ENCODE measurements at regions not wholly inside any gene's neighbourhood (a gene's known extent, or its start where the extent isn't known, plus 50 kb on each side); places are given as distances from the start of the nearest gene placed in this dataset.

DNA sequence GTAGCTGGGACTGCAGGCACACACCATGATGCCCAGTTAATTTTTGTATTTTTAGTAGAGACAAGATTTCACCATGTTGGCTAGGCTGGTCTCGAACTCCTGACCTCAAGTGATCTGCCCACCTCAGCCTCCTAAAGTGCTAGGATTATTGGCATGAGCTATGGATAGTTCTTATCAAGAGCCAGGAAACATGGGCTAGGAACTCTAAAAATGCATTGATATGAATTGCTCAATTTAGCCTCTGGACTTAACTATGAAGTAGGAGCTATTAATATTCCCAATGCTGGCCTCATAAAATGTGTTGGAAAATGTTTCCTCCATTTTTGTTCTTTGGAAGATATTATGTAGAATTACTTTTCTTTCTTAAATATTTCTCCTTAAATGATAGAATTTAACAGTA lies 82.8 kb upstream of the PEX5L start:
- ATAC-seq (peak in 1 of 8 donors; percentile 42), DNase-seq (no peak)
- intact Hi-C loops (cut with DNase I): no loop called here
- Histone ChIP-seq H3K36me3 (no peaks in the 10 kb centered on the region), H3K27ac (no peak overlapping the region), H3K27me3 (no peaks in the 10 kb centered on the region), H3K4me3 (no peak overlapping the region), H3K4me1 (no peaks in the 10 kb centered on the region), H3K9me3 (peaks cover 0 to 12% (median 0%) of the 10 kb centered on the region in 11 donors)
- WGBS, 2 donors: 73 to 78% methylated on average over 1 of the region's 1 CpG
- TF ChIP-seq, protein P1, sequence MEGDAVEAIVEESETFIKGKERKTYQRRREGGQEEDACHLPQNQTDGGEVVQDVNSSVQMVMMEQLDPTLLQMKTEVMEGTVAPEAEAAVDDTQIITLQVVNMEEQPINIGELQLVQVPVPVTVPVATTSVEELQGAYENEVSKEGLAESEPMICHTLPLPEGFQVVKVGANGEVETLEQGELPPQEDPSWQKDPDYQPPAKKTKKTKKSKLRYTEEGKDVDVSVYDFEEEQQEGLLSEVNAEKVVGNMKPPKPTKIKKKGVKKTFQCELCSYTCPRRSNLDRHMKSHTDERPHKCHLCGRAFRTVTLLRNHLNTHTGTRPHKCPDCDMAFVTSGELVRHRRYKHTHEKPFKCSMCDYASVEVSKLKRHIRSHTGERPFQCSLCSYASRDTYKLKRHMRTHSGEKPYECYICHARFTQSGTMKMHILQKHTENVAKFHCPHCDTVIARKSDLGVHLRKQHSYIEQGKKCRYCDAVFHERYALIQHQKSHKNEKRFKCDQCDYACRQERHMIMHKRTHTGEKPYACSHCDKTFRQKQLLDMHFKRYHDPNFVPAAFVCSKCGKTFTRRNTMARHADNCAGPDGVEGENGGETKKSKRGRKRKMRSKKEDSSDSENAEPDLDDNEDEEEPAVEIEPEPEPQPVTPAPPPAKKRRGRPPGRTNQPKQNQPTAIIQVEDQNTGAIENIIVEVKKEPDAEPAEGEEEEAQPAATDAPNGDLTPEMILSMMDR (IDR thresholded peaks at IDR 0.05): no peak

DNA sequence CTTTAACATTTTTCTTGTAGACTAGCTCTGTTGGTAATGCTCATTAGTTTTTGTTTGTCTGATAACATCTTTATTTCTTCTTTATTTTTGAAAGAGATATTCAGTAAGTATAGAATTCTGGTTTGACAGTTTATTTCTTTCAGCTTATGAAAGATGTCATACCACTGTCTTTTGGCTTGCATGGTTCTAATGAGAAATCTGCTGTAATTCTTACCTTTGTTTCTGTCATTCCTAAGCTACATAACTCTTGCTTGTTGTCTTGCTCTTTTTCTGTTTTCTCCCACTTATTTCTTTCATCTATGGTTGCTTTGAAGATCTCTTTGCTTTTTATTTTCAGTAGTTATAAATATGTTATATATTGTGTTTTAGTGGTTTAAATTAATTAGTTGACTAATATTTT lies 87.2 kb upstream of the PEX5L start:
- DNase-seq (no peak), ATAC-seq (no peak)
- TF ChIP-seq, protein P1 (IDR thresholded peaks at IDR 0.05): no peak
- H3K4me3 ChIP-seq: no peak overlapping the region
- peaks cover 0 to 28% (median 6%) of the 10 kb centered on the region in 11 donors for H3K9me3 ChIP-seq
- no peaks in the 10 kb centered on the region for H3K36me3 ChIP-seq
- H3K4me1 ChIP-seq: no peaks in the 10 kb centered on the region
- intact Hi-C loops (cut with DNase I): no loop called here
- H3K27me3 ChIP-seq: no peaks in the 10 kb centered on the region
- no peak overlapping the region for H3K27ac ChIP-seq

DNA sequence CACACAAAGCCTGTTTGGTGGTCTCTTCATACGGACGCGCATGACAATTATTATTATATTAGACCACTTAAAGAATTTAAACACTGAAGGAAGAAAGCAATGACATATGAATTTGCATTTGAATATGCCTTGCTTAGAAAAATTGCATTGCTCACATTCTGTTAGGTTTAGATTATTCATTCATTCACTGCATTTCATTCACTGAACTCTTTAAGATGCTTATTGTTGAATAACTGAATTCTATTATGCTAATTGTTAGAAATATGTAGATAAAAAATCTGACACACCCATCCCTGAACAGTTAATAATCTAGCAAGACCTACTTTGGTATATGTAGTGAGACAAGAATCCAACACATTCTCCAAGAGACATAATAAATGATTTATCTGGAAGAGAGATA lies 94.4 kb upstream of the PEX5L start:
- ATAC-seq: no peak
- Histone ChIP-seq H3K4me1 (no peaks in the 10 kb centered on the region), H3K9me3 (peaks cover 0 to 7% (median 0%) of the 10 kb centered on the region in 11 donors), H3K4me3 (no peak overlapping the region), H3K27me3 (no peaks in the 10 kb centered on the region), H3K27ac (no peak overlapping the region), H3K36me3 (no peaks in the 10 kb centered on the region)
- TF ChIP-seq, protein P1 (IDR thresholded peaks at IDR 0.05): no peak
- no peak for DNase-seq
- 95 to 96% methylated on average over 3 of the region's 3 CpGs for WGBS, 2 donors
- intact Hi-C loops (cut with DNase I): no loop called here

DNA sequence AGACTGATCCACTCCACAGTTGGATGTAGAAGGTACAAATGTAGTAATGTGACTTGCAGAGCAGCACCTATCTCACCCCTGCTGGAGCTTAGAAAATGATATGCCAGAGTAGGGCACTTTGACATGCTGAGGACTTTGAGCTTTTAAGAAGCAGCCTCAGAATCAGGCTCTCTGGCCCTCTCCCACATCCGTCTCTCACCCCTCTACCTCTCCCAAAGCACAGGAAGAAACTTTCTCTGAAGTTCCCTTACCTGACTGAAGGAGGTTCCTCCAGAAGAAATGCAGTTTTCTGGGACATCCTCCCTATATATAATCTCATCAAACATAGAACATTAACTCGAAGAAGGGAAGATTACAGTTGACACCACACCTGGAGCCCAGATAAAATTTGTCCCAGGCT lies 98.4 kb upstream of the PEX5L start:
- intact Hi-C loops (cut with DNase I): no loop called here
- Histone ChIP-seq H3K4me1 (no peaks in the 10 kb centered on the region), H3K27ac (no peak overlapping the region), H3K4me3 (no peak overlapping the region), H3K9me3 (peaks cover 0 to 5% (median 0%) of the 10 kb centered on the region in 11 donors), H3K27me3 (no peaks in the 10 kb centered on the region), H3K36me3 (no peaks in the 10 kb centered on the region)
- 52 to 68% methylated on average over 2 of the region's 2 CpGs for WGBS, 2 donors
- no peak for DNase-seq
- TF ChIP-seq, protein P1 (IDR thresholded peaks at IDR 0.05): no peak
- no peak for ATAC-seq

DNA sequence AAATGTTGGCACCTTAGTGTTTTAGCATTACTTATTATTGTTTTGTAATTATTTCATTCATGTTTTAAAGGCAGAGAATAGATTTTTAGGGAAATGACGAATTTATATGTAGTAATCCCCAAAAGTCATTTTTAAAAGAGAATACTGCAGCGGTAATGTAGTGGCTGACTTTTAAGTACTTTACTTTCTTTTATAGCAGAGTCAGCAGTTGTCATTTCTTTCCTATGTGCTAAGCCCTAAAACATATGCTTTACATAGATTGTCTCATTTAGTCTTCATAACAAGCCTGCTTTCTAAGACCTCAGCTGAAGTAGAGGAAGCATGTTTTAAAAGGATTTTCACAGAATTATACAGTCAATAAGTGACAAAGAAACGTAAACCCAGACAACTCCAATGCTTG lies 102.1 kb upstream of the PEX5L start:
- peaks cover 0 to 8% (median 0%) of the 10 kb centered on the region in 11 donors for H3K9me3 ChIP-seq
- no peaks in the 10 kb centered on the region for H3K4me1 ChIP-seq
- H3K27ac ChIP-seq: no peak overlapping the region
- TF ChIP-seq, protein P1 (IDR thresholded peaks at IDR 0.05): no peak
- H3K4me3 ChIP-seq: no peak overlapping the region
- no peaks in the 10 kb centered on the region for H3K27me3 ChIP-seq
- WGBS, 2 donors: 70 to 72% methylated on average over 3 of the region's 3 CpGs
- ATAC-seq (no peak), DNase-seq (no peak)
- H3K36me3 ChIP-seq: no peaks in the 10 kb centered on the region
- intact Hi-C loops (cut with DNase I): no loop called here

All from heart right ventricle (tissue), 16 donors.